ENCODE measurements at regions not wholly inside any gene's neighbourhood (a gene's known extent, or its start where the extent isn't known, plus 50 kb on each side); places are given as distances from the start of the nearest gene placed in this dataset.

GRCh38 chr22:48803948-48804810 lies 1023.5 kb downstream of the BRD1 start:
- DNase-seq = no peak

GRCh38 chr22:48803171-48803947 lies 1024.3 kb downstream of the BRD1 start:
- DNase-seq = no peak

- DNase-seq = no peak
These were observed 1025.1 kb downstream of the BRD1 start for GRCh38 chr22:48802576-48802975.

GRCh38 chr22:48800886-48801607 lies 1026.6 kb downstream of the BRD1 start:
- no peak for DNase-seq

- no peak for DNase-seq
These were observed 1027.4 kb downstream of the BRD1 start for GRCh38 chr22:48800036-48800885.

- no peak for DNase-seq
These were observed 1028.3 kb downstream of the BRD1 start for GRCh38 chr22:48799227-48799970.

GRCh38 chr22:48798281-48799226 lies 1029.1 kb downstream of the BRD1 start:
- no peak for DNase-seq

- no peak for DNase-seq
These were observed 1029.9 kb downstream of the BRD1 start for GRCh38 chr22:48797731-48798130.

GRCh38 chr22:48796310-48797015 lies 1031.2 kb downstream of the BRD1 start:
- DNase-seq = no peak

DNA sequence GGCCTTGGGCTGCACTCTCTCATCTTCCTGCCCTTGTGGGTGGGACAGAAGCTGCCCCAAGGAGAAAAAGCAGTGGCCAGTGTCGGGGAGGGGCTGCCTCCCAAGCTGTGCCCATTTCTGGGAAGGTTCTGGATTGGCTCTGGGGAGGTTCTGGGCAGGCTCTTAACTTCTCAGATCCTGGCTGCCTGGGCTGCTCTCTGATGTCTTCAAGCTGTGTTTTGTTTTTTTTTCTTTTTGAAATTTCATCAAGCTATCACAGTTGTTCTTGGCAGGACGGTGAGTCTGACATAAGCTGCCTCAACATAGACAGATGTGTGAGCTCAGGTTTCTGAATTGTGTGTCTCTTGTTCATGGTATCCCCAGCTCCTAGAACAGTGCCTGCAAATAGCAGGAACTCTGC lies 1032.0 kb downstream of the BRD1 start:
- no peak for DNase-seq

GRCh38 chr22:48794906-48795305 lies 1032.8 kb downstream of the BRD1 start:
- DNase-seq = no peak

- DNase-seq = no peak
These were observed 1033.7 kb downstream of the BRD1 start for GRCh38 chr22:48793949-48794348.

- no peak for DNase-seq
These were observed 1041.0 kb downstream of the BRD1 start for GRCh38 chr22:48786679-48786996.

GRCh38 chr22:48785792-48786678 lies 1041.6 kb downstream of the BRD1 start:
- no peak for DNase-seq

GRCh38 chr22:48784701-48785503 lies 1042.8 kb downstream of the BRD1 start:
- no peak for DNase-seq

DNA sequence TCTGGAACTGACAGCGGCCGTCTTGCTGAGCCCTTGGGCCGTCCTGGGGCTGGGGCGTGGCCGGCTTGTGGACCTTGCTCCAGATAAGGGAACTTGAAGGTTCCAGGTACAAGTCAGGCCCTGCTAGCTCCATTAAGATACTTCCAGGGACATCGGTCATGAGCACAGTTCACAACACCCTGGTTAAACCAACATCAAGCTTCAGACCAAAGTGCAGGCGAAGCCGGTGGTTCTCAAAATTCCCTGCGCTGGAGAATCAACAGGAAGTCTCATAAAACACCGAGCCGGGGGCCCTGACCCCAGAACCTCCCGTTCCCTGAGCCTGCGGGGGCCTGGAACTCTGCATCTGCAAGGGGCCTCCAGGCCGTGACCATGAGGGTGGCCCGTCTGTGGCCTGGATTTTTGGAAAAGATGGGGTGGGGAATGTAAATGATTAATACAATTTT lies 1043.8 kb downstream of the BRD1 start:
- DNase-seq = no peak

- peak; percentile 26 for DNase-seq
These were observed 1044.7 kb downstream of the BRD1 start for GRCh38 chr22:48782811-48783511.
